ENCODE measurements at regions not wholly inside any gene's neighbourhood (a gene's known extent, or its start where the extent isn't known, plus 50 kb on each side); places are given as distances from the start of the nearest gene placed in this dataset.
"Not testable (repeated sequence)": the region's sequence is repeated elsewhere in the genome, so short reads cannot be mapped to it uniquely, and the experiment has no call there.

- peak; percentile 67 for DNase-seq (ENCODE audit: low spot score)
These were observed 91.0 kb upstream of the FAM20C start for GRCh38 chr7:101146-102046.

- no peak for DNase-seq (ENCODE audit: low spot score)
These were observed 90.2 kb upstream of the FAM20C start for GRCh38 chr7:102047-102711.

GRCh38 chr7:102721-103120, 89.7 kb upstream of the FAM20C start:
- no peak for DNase-seq (ENCODE audit: low spot score)

- not testable (repeated sequence) for DNase-seq (ENCODE audit: low spot score)
These were observed 88.4 kb upstream of the FAM20C start for GRCh38 chr7:103981-104380.

- DNase-seq (ENCODE audit: low spot score): no peak
These were observed 87.4 kb upstream of the FAM20C start for GRCh38 chr7:105002-105401.

- no peak for DNase-seq (ENCODE audit: low spot score)
These were observed 86.0 kb upstream of the FAM20C start for GRCh38 chr7:106356-106755.

GRCh38 chr7:107233-107632, 85.1 kb upstream of the FAM20C start:
- DNase-seq (ENCODE audit: low spot score): no peak

GRCh38 chr7:107907-108306, 84.5 kb upstream of the FAM20C start:
- DNase-seq (ENCODE audit: low spot score): no peak

GRCh38 chr7:109094-109493, 83.3 kb upstream of the FAM20C start:
- no peak for DNase-seq (ENCODE audit: low spot score)

- no peak for DNase-seq (ENCODE audit: low spot score)
These were observed 82.3 kb upstream of the FAM20C start for GRCh38 chr7:109898-110556.

GRCh38 chr7:110557-111232, 81.7 kb upstream of the FAM20C start:
- no peak for DNase-seq (ENCODE audit: low spot score)

- DNase-seq (ENCODE audit: low spot score): no peak
These were observed 80.8 kb upstream of the FAM20C start for GRCh38 chr7:111591-111990.

GRCh38 chr7:112881-113280, 79.5 kb upstream of the FAM20C start:
- no peak for DNase-seq (ENCODE audit: low spot score)

GRCh38 chr7:115274-115911, 77.0 kb upstream of the FAM20C start:
- peak; percentile 78 for DNase-seq (ENCODE audit: low spot score)

- no peak for DNase-seq (ENCODE audit: low spot score)
These were observed 76.0 kb upstream of the FAM20C start for GRCh38 chr7:116188-116981.

- DNase-seq (ENCODE audit: low spot score): no peak
These were observed 74.3 kb upstream of the FAM20C start for GRCh38 chr7:117836-118614.

GRCh38 chr7:118615-119391, 73.6 kb upstream of the FAM20C start:
- no peak for DNase-seq (ENCODE audit: low spot score)

GRCh38 chr7:119392-120163, 72.8 kb upstream of the FAM20C start:
- DNase-seq (ENCODE audit: low spot score): no peak
